HL-60 (cell line): ENCODE measurements at regions not wholly inside any gene's neighbourhood (a gene's known extent, or its start where the extent isn't known, plus 50 kb on each side); places are given as distances from the start of the nearest gene placed in this dataset.

Source experiments
- CTCF ChIP-seq: IDR thresholded peaks from one replicate; pipeline ENCODE4 v1.5.1; 2011; ENCODE audit warnings: low read length, control low read depth, inconsistent platforms; ENCODE audit not compliant: insufficient read depth
- GABPA ChIP-seq: IDR thresholded peaks from 2 replicates; pipeline ENCODE4 v1.6.1; 2012; ENCODE audit warnings: low read depth
- POLR2AphosphoS5 ChIP-seq: IDR thresholded peaks from 2 replicates; pipeline ENCODE4 v1.6.1; 2012; ENCODE audit warnings: low read depth
- REST ChIP-seq: IDR thresholded peaks from 2 replicates; pipeline ENCODE4 v1.6.1; 2012; ENCODE audit warnings: low read depth; ENCODE audit not compliant: insufficient replicate concordance

- no peak for TF ChIP-seq GABPA
- TF ChIP-seq CTCF = no peak
- TF ChIP-seq POLR2AphosphoS5 = no peak
- no peak for TF ChIP-seq REST
Measured at GRCh38 chr12:102568276-102568675, 87.9 kb upstream of the IGF1 start.
